Erythroblast (primary cell): ENCODE measurements at regions not wholly inside any gene's neighbourhood (a gene's known extent, or its start where the extent isn't known, plus 50 kb on each side); places are given as distances from the start of the nearest gene placed in this dataset.
"Not testable (repeated sequence)": the region's sequence is repeated elsewhere in the genome, so short reads cannot be mapped to it uniquely, and the experiment has no call there.

ENCODE experiments used
- GATA1 ChIP-seq: IDR thresholded peaks from 2 replicates; pipeline ENCODE4 v1.6.1; 2011; ENCODE audit warnings: low read depth, mild to moderate bottlenecking, control low read depth, low read length, moderate library complexity
- POLR2A ChIP-seq: IDR thresholded peaks from 2 replicates; pipeline ENCODE4 v1.6.1; 2011; ENCODE audit warnings: mild to moderate bottlenecking, low read length

DNA sequence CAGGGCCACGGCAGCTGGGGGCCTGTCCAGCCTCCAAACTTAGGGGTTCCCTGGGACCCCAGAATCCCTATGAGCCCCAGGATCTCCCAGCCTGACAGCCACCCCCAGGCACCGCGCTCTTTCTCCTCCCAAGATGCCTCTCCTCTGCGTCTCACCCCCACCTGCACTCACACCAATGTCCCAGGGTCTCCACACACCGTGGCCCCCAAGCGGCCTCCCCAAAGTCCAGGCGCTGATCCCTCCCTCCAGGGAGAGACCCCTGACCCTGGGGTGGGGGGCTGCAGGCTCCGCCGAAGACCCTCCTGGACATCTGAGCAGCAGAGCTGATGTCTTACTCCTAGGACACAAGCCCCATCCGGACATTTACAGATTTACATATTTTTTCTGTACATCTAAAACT, 123.2 kb upstream of the ZNF469 start:
- not testable (repeated sequence) for TF ChIP-seq POLR2A, GATA1
